Left lobe of liver (tissue), 2 donors: ENCODE measurements at regions not wholly inside any gene's neighbourhood (a gene's known extent, or its start where the extent isn't known, plus 50 kb on each side); places are given as distances from the start of the nearest gene placed in this dataset.

Source experiments
- ATAC-seq: fragments of 200-7000 bp; cut with Tn5 transposase; one replicate; pipeline ENCODE4 v1.9.1; 2020; ENCODE audit warnings: mild to moderate bottlenecking, moderate library complexity
- DNase-seq: peaks from one replicate; pipeline ENCODE4 v3.0.0-alpha.2; 2020; ENCODE audit warnings: low spot score
- donor health status: DM: no; HTN: no; CAD: no; lungs with moderate emphysema.
- donor health status: DM: no; HTN: yes; CAD: no.

GRCh38 chr3:96700322-96701315 lies 113.8 kb upstream of the EPHA6 start:
- no peak for DNase-seq
- no peak for ATAC-seq

GRCh38 chr3:96705895-96706294 lies 108.5 kb upstream of the EPHA6 start:
- ATAC-seq (no peak), DNase-seq (no peak)

DNA sequence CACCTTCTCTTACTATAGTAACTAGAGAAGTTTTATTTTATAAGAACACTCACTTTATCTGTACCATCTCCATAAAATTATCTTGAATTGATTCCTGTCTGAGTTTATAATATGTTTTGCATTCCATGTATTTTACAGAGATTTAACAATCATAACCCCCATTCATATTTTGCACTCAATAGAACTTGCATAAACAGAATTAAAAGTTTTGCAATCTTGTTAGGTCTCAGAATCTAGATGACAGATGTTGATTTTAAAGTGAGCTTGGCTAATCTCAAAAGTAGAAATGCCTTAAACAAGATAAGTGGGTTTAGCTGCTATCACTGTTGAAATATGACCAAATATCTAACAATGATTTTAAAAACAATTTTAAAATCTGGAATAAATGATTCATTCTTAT lies 107.9 kb upstream of the EPHA6 start:
- no peak for ATAC-seq
- no peak for DNase-seq

DNA sequence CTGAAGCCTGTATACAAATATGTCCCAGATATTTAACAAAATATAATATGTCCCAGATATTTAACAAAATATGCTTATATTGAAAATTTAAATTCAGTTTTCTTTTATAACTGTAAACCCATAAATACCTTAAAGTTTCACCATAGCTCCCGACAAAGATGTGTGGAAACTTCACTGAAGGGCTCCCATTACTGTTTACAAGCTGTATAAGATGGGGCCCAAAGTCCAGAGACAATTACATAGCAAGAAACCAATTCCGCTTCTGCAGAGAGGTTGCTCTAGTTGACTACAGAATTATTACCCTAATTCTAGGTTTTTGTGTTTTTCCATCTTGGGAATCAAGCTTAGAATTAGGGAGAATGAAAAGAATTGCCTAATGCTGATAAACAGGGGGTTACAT lies 102.6 kb upstream of the EPHA6 start:
- ATAC-seq: no peak
- DNase-seq: no peak

GRCh38 chr3:96712792-96713191 lies 101.6 kb upstream of the EPHA6 start:
- no peak for ATAC-seq
- no peak for DNase-seq

GRCh38 chr3:96719921-96720320 lies 94.5 kb upstream of the EPHA6 start:
- no peak for ATAC-seq
- DNase-seq: no peak

DNA sequence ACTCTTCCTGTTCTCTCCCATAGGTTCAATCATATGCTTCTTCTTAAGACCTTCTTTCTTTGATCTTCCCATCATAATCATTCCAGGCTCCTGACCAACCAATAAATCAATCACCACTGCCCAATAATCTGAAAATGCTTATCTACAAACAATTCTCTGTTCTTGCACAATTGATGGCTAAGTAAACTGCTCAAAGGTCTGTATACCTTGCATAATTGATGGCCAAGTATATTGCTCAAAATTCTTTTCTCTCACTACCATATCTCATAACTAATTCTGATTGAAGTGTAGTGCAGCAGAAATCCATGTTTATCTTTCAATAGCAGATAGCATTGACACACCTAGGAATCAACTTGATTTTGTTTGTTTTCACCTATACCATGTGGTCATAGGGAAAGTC lies 83.4 kb upstream of the EPHA6 start:
- DNase-seq (no peak), ATAC-seq (no peak)

DNA sequence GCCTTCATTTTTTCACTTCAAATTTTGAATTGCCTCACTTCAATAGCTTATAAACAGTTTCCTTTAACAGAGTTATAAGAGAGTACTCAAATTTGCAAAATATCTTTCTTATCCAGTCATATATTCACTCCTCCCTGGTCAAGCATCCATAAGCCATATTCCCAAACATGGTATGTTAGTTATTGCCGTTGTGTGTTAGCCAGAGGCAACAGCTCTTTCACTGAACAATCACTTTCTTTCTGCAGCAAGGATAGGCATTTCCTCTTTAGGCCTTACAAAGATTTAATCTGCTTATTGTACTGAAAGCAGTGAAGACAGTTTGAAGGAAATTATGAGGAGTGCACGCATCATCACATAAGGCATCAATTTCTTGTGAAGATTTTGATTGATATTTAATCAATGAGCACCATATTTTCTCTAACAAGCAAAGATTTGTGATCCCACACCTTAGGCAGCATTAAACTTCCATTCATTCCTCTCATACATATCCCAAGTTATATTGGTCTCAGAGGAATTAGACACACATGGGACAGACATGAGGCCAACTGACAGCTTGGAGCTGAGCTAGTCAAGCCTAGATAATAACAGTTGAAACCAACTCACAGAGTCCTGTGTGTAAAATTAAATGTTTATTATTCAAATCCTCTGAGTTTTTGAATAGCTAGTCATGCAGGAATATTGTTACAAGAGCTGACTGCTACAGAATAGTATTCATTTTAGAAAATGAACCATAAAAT lies 80.0 kb upstream of the EPHA6 start:
- DNase-seq: no peak
- no peak for ATAC-seq

DNA sequence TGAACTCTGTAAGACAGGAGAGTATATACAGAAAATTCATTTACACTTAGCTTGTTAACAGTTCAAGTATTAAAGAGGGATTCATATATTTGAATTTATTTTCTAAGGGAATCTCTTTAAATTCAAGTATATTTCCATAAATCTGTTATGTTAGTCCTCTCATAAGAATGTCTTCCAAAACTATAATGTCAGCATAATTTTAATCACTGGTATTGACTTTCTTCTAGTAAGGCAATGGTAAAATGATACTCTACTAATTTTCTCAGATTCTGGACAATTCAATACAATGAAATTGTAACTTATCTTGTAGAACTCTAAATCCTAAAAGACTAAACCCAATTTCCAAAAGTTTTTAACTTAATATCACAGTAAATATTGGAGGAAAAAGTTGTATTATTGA lies 66.3 kb upstream of the EPHA6 start:
- DNase-seq: no peak
- no peak for ATAC-seq

DNA sequence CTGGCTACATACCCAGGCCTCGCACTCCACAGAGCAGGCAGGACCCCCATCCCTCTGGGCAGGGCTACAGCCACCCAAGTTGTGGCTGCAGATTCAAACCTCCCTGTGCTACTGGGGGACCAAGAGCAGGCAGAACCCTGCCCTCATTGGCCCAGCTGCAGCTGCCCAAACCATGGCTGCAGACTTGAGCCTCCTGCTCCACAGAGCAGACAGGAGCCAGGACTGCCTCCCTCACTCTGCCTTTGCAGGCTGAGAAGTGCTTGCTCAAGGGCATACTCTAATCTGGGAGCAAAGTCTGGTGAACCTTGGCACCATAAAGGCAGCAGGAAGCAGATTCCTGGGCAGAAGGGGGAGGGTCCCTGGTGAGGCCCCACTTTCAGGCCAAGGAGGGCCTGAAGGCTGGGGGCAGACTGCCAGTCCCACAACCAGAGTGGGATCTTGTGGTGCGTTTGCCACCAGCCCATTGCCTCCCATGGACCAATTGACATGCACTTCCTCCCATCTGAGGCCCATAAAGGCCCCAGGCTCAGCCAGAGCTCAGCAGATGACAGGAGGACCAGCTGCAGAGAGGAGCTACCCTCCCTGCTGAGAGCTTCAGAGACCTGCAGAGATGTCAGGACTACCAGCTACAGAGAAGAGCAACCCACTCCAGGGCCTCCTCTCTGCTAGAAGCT lies 64.2 kb upstream of the EPHA6 start:
- ATAC-seq: no peak

GRCh38 chr3:96753124-96753523 lies 61.3 kb upstream of the EPHA6 start:
- ATAC-seq: no peak
- DNase-seq: no peak

More for the DNA sequence above, 64.2 kb upstream of the EPHA6 start:
- DNase-seq: no peak

GRCh38 chr3:96754128-96754527 lies 60.3 kb upstream of the EPHA6 start:
- ATAC-seq (no peak), DNase-seq (no peak)

DNA sequence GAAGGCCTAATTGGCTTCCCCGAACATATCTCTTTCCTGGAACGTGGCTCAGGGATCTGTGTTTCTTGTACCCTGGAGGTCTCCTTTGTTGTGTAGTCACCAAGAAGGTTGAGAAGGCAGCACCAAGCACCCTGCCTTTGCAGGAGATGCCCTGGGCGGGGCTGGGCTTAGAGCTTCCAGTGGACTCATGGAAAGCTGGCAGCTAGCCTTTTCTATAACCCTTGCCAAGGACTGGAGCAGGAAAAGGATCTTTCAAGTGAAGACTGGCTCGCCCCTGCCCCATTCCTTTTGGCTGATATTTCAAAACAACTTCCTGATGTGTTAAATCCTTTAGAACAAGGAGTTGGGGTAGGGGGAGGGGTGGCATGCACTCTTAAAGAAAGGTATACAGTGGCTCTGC lies 58.9 kb upstream of the EPHA6 start:
- DNase-seq: no peak

GRCh38 chr3:96756516-96756915 lies 57.9 kb upstream of the EPHA6 start:
- no peak for DNase-seq
- ATAC-seq: no peak

More for the DNA sequence above, 58.9 kb upstream of the EPHA6 start:
- ATAC-seq: no peak

- DNase-seq (no peak), ATAC-seq (no peak)
Observed at GRCh38 chr3:96760956-96761355, 53.4 kb upstream of the EPHA6 start.
